IMR-90 (cell line): ENCODE measurements at regions not wholly inside any gene's neighbourhood (a gene's known extent, or its start where the extent isn't known, plus 50 kb on each side); places are given as distances from the start of the nearest gene placed in this dataset.

Experiments
- ATAC-seq: fragments of 200-7000 bp; cut with Tn5 transposase; 2 replicates; pipeline ENCODE4 v1.9.1; 2020; ENCODE audit warnings: low read depth, mild to moderate bottlenecking, moderate library complexity
- BruUV-seq: library from RNA; stranded (reverse); fragments of 400-500 nt; replicated peaks from 2 replicates; lab custom pipeline; 2021; lab: Mats Ljungman, UMichigan
- CTCF ChIA-PET: fragments of 300-600 bp; formaldehyde crosslinking; extraction: SDS; loops from one replicate; lab custom pipeline; 2021; ENCODE audit warnings: antibody characterized with exemption; lab: Yijun Ruan, JAX
- POLR2A ChIA-PET: fragments of 300-600 bp; sonication (Branson Sonifier 250); formaldehyde crosslinking; loops from one replicate; lab custom pipeline; 2022; ENCODE audit warnings: antibody characterized with exemption; ENCODE audit not compliant: unreplicated experiment; lab: Charles Lee
- DNase-seq: peaks from one replicate; pipeline ENCODE4 v3.0.0; 2013
- H2AFZ ChIP-seq: replicated peaks from 2 replicates; pipeline ENCODE3; 2013; ENCODE audit warnings: low read length, mild to moderate bottlenecking; ENCODE audit not compliant: poor library complexity
- H2AK5ac ChIP-seq: 2 replicates; pipeline ENCODE4 v1.6.1; 2013; ENCODE audit warnings: low read depth, low read length, inconsistent platforms
- H2AK9ac ChIP-seq: replicated peaks from 2 replicates; pipeline ENCODE3; 2013; ENCODE audit warnings: mild to moderate bottlenecking, low read depth, low read length, moderate library complexity; ENCODE audit not compliant: poor library complexity
- H2BK120ac ChIP-seq: 2 replicates; pipeline ENCODE4 v1.6.1; 2013; ENCODE audit warnings: low read depth, low read length, inconsistent platforms
- H2BK15ac ChIP-seq: 3 replicates; pipeline ENCODE4 v1.6.1; 2013; ENCODE audit warnings: low read depth, low read length, inconsistent platforms
- H2BK20ac ChIP-seq: 2 replicates; pipeline ENCODE4 v1.6.1; 2013; ENCODE audit warnings: low read depth, mild to moderate bottlenecking, inconsistent platforms, low read length, moderate library complexity
- H2BK5ac ChIP-seq: 2 replicates; pipeline ENCODE4 v1.6.1; 2013; ENCODE audit warnings: mild to moderate bottlenecking, low read depth, low read length, inconsistent platforms; ENCODE audit not compliant: poor library complexity, severe bottlenecking
- H3K14ac ChIP-seq: replicated peaks from 2 replicates; pipeline ENCODE4 v1.6.1; 2013; ENCODE audit warnings: low read depth, low read length, inconsistent platforms
- H3K18ac ChIP-seq: 2 replicates; pipeline ENCODE4 v1.6.1; 2013; ENCODE audit warnings: low read depth, low read length, control low read depth
- H3K23ac ChIP-seq: 2 replicates; pipeline ENCODE4 v1.6.1; 2013; ENCODE audit warnings: low read depth, low read length, inconsistent platforms
- H3K27ac ChIP-seq: 2 replicates; pipeline ENCODE4 v1.5.1; 2013; ENCODE audit warnings: mild to moderate bottlenecking, control low read depth, low read length; ENCODE audit not compliant: insufficient read depth
- H3K27me3 ChIP-seq: 2 replicates; pipeline ENCODE4 v1.6.1; 2013; ENCODE audit warnings: low read length; ENCODE audit not compliant: control insufficient read depth, insufficient read depth
- H3K36me3 ChIP-seq: 2 replicates; pipeline ENCODE4 v1.6.1; 2013; ENCODE audit warnings: low read length, mixed read lengths; ENCODE audit not compliant: control insufficient read depth, insufficient read depth
- H3K4ac ChIP-seq: 2 replicates; pipeline ENCODE4 v1.6.1; 2013; ENCODE audit warnings: low read depth, low read length, inconsistent platforms
- H3K4me1 ChIP-seq: 2 replicates; pipeline ENCODE4 v1.6.1; 2013; ENCODE audit warnings: low read length, mixed read lengths; ENCODE audit not compliant: control insufficient read depth, insufficient read depth
- H3K4me2 ChIP-seq: 2 replicates; pipeline ENCODE4 v1.6.1; 2013; ENCODE audit warnings: low read depth, mild to moderate bottlenecking, control low read depth, low read length, moderate library complexity
- H3K4me3 ChIP-seq: 2 replicates; pipeline ENCODE4 v1.5.1; 2013; ENCODE audit warnings: low read depth, mild to moderate bottlenecking, control low read depth, low read length, moderate library complexity; ENCODE audit not compliant: insufficient read depth
- H3K56ac ChIP-seq: 2 replicates; pipeline ENCODE4 v1.6.1; 2013; ENCODE audit warnings: low read length, inconsistent platforms; ENCODE audit not compliant: insufficient read depth; ENCODE audit errors: extremely low read depth
- H3K79me1 ChIP-seq, 2 experiments: 2 replicates each; pipeline ENCODE4 v1.6.1; 2013; ENCODE audit warnings: low read length in 2 of 2, inconsistent platforms in 1 of 2, low read depth in 1 of 2
- H3K9ac ChIP-seq: 2 replicates; pipeline ENCODE4 v1.6.1; 2013; ENCODE audit warnings: low read depth, low read length, control low read depth
- H3K9me1 ChIP-seq: 2 replicates; pipeline ENCODE4 v1.6.1; 2013; ENCODE audit warnings: low read length, inconsistent platforms; ENCODE audit not compliant: insufficient read depth
- H3K9me3 ChIP-seq: 2 replicates; pipeline ENCODE4 v1.6.1; 2013; ENCODE audit warnings: low read length; ENCODE audit not compliant: control insufficient read depth, insufficient read depth
- H4K20me1 ChIP-seq: 2 replicates; pipeline ENCODE4 v1.6.1; 2013; ENCODE audit warnings: low read length, inconsistent platforms; ENCODE audit not compliant: insufficient read depth
- H4K5ac ChIP-seq: 2 replicates; pipeline ENCODE4 v1.6.1; 2013; ENCODE audit warnings: mild to moderate bottlenecking, low read depth, low read length, control low read depth
- H4K8ac ChIP-seq, 2 experiments: 2 replicates each; pipeline ENCODE4 v1.6.1; 2013; ENCODE audit warnings: low read depth in 2 of 2, low read length in 2 of 2, control low read depth in 1 of 2, inconsistent platforms in 1 of 2
- H4K91ac ChIP-seq: 2 replicates; pipeline ENCODE4 v1.6.1; 2013; ENCODE audit warnings: low read depth, low read length, inconsistent platforms; ENCODE audit not compliant: insufficient read depth
- MAFK ChIP-seq: IDR thresholded peaks from 2 replicates; pipeline ENCODE4 v1.6.1; 2012; ENCODE audit warnings: low read depth, low read length, improper control_type of control experiment
- WGBS, 2 experiments: methylation state at CpG; one replicate each; pipeline versions ENCODE4 v1.1.5 to v1.1.7; 2013; ENCODE audit warnings: missing lambda C conversion rate in 2 of 2; ENCODE audit not compliant: insufficient read length in 1 of 2; ENCODE audit errors: extremely low coverage in 2 of 2; 5-methylcytosine and 5-hydroxymethylcytosine counted together
- dilution Hi-C: fragments of 300-500 bp; cut with HindIII; formaldehyde crosslinking; loops from one replicate; pipeline ENCODE4 v1.14.3; 2018; ENCODE audit warnings: low sequenced_read_pairs; ENCODE audit not compliant: unreplicated experiment
- in situ Hi-C: fragments of 300-500 bp; cut with MboI; formaldehyde crosslinking; loops from 3 replicates; pipeline ENCODE4 v1.14.3; 2019; ENCODE audit warnings: low sequenced_read_pairs, inconsistent platforms, mixed read lengths
- intact Hi-C: fragments of 100-400 bp; cut with micrococcal nuclease; formaldehyde crosslinking; loops from 2 replicates; pipeline ENCODE4 v1.10.0; 2022
- TF ChIP-seq, protein P1 (sequence below): fragments of 150-350 bp; IDR thresholded peaks from 2 replicates; pipeline ENCODE4 v1.6.1; 2016; ENCODE audit warnings: low read depth, mild to moderate bottlenecking, low read length, moderate library complexity, borderline replicate concordance

GRCh38 chr2:200194746-200195145 lies 111.7 kb upstream of the SPATS2L start:
- BruUV-seq: no TSS peak
- in situ Hi-C loops: no loop called here
- CTCF ChIA-PET: no interaction called here

More at GRCh38 chr2:200194746-200195145, 111.7 kb upstream of the SPATS2L start:
- no peak overlapping the region for H3K14ac ChIP-seq
- dilution Hi-C loops (no loop called here), intact Hi-C loops (no loop called here)
- DNase-seq (no peak), ATAC-seq (no peak)
- peak; percentile 49; the same call in 1 of the 2 replicates for TF ChIP-seq MAFK
- TF ChIP-seq, protein P1, sequence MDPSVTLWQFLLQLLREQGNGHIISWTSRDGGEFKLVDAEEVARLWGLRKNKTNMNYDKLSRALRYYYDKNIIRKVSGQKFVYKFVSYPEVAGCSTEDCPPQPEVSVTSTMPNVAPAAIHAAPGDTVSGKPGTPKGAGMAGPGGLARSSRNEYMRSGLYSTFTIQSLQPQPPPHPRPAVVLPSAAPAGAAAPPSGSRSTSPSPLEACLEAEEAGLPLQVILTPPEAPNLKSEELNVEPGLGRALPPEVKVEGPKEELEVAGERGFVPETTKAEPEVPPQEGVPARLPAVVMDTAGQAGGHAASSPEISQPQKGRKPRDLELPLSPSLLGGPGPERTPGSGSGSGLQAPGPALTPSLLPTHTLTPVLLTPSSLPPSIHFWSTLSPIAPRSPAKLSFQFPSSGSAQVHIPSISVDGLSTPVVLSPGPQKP: no peak
- H3K27me3 ChIP-seq: peaks cover 6% of the 10 kb centered on the region; the same call in 1 of the 2 replicates
- no peaks in the 10 kb centered on the region for H3K4me1 ChIP-seq
- no peak overlapping the region for H2BK120ac ChIP-seq
- no peak overlapping the region for H3K4ac ChIP-seq
- H2BK20ac ChIP-seq: no peak overlapping the region
- no peak overlapping the region for H4K8ac ChIP-seq
- H2AFZ ChIP-seq: no peak overlapping the region
- no peak overlapping the region for H3K56ac ChIP-seq
- no peaks in the 10 kb centered on the region for H3K9me3 ChIP-seq
- H3K9me1 ChIP-seq: no peaks in the 10 kb centered on the region
- no peak overlapping the region for H2AK9ac ChIP-seq
- no peak overlapping the region for H2AK5ac ChIP-seq
- no peaks in the 10 kb centered on the region for H4K20me1 ChIP-seq
- no peak overlapping the region for H4K91ac ChIP-seq
- no peak overlapping the region for H3K4me3 ChIP-seq
- no peak overlapping the region for H3K27ac ChIP-seq
- H3K9ac ChIP-seq: no peak overlapping the region
- H3K36me3 ChIP-seq: no peaks in the 10 kb centered on the region
- H2BK15ac ChIP-seq: no peak overlapping the region
- H3K18ac ChIP-seq: no peak overlapping the region
- no peak overlapping the region for H3K4me2 ChIP-seq
- H3K79me1 ChIP-seq: no peaks in the 10 kb centered on the region
- no peak overlapping the region for H3K23ac ChIP-seq
- no peak overlapping the region for H4K5ac ChIP-seq
- WGBS, 2 experiments: 67% methylated on average over 1 of the region's 4 CpGs; no CpG with 5 or more reads in 1 of the 2 experiments
- H2BK5ac ChIP-seq: no peak overlapping the region
- POLR2A ChIA-PET: no interaction called here
